Esophagus muscularis mucosa (tissue), 4 donors: ENCODE measurements at regions not wholly inside any gene's neighbourhood (a gene's known extent, or its start where the extent isn't known, plus 50 kb on each side); places are given as distances from the start of the nearest gene placed in this dataset.

Experiments used
- CTCF ChIP-seq, 3 experiments: fragments of 200-600 bp in 2 of 3; fragments of 450-650 bp in 1 of 3; sonication (generic) in 2 of 3; IDR thresholded peaks; one replicate each; pipeline ENCODE4 v1.5.1; 2017 to 2019; ENCODE audit warnings: antibody characterized with exemption in 3 of 3, mild to moderate bottlenecking in 2 of 3, moderate library complexity in 1 of 3
- EP300 ChIP-seq: sonication (generic); formaldehyde crosslinking; IDR thresholded peaks from one replicate; pipeline ENCODE4 v1.6.1; 2017; ENCODE audit warnings: antibody characterized with exemption
- POLR2A ChIP-seq: fragments of 450-650 bp; IDR thresholded peaks from one replicate; pipeline ENCODE4 v1.6.1; 2017; ENCODE audit warnings: antibody characterized with exemption, moderate library complexity, mild to moderate bottlenecking, low read depth
- POLR2AphosphoS5 ChIP-seq, 2 donors: sonication (generic); formaldehyde crosslinking; IDR thresholded peaks; one replicate each; pipeline ENCODE4 v1.6.1; 2017; ENCODE audit warnings: antibody characterized with exemption in 2 of 2

- TF ChIP-seq CTCF (IDR thresholded peaks at IDR 0.05) (no peak), POLR2A (no peak), EP300 (no peak), POLR2AphosphoS5 (IDR thresholded peaks at IDR 0.05) (no peak)
These were observed 404.8 kb upstream of the PHF14 start for GRCh38 chr7:10568891-10569290.
